Nucleus accumbens (tissue), 56 donors: ENCODE measurements at regions not wholly inside any gene's neighbourhood (a gene's known extent, or its start where the extent isn't known, plus 50 kb on each side); places are given as distances from the start of the nearest gene placed in this dataset.
"Not testable (repeated sequence)": the region's sequence is repeated elsewhere in the genome, so short reads cannot be mapped to it uniquely, and the experiment has no call there.

Source experiments
- DNase-seq, 56 donors: peaks; one replicate each; lab custom pipeline; 2025; lab: John Stamatoyannopoulos, UW

GRCh38 chr6:9250852-9251251, 815.5 kb upstream of the SLC35B3 start:
- DNase-seq: peak in 11 of 56 donors; percentile 0 to 41 (median 9)

- no peak for DNase-seq
Observed at GRCh38 chr6:9248133-9248532, 812.8 kb upstream of the SLC35B3 start.

- no peak for DNase-seq
Observed at GRCh38 chr6:9240861-9241260, 805.5 kb upstream of the SLC35B3 start.

- DNase-seq: no peak
Observed at GRCh38 chr6:9236443-9236842, 801.1 kb upstream of the SLC35B3 start.

GRCh38 chr6:9233686-9234085, 798.3 kb upstream of the SLC35B3 start:
- DNase-seq: no peak

- no peak for DNase-seq
Observed at GRCh38 chr6:9233226-9233625, 797.9 kb upstream of the SLC35B3 start.

- no peak for DNase-seq
Observed at GRCh38 chr6:9225441-9225871, 790.1 kb upstream of the SLC35B3 start.

- no peak for DNase-seq
Observed at GRCh38 chr6:9224539-9224938, 789.2 kb upstream of the SLC35B3 start.

GRCh38 chr6:9213717-9214116, 778.4 kb upstream of the SLC35B3 start:
- DNase-seq: not testable (repeated sequence)

- DNase-seq: no peak
Observed at GRCh38 chr6:9208966-9209365, 773.6 kb upstream of the SLC35B3 start.

GRCh38 chr6:9205645-9206044, 770.3 kb upstream of the SLC35B3 start:
- DNase-seq: no peak

- DNase-seq: no peak
Observed at GRCh38 chr6:9204171-9204570, 768.8 kb upstream of the SLC35B3 start.

GRCh38 chr6:9200712-9201111, 765.4 kb upstream of the SLC35B3 start:
- no peak for DNase-seq

- DNase-seq: no peak
Observed at GRCh38 chr6:9197726-9198125, 762.4 kb upstream of the SLC35B3 start.

GRCh38 chr6:9195322-9195721, 760.0 kb upstream of the SLC35B3 start:
- DNase-seq: no peak

- DNase-seq: no peak
Observed at GRCh38 chr6:9192405-9192909, 757.1 kb upstream of the SLC35B3 start.

GRCh38 chr6:9186148-9186547, 750.8 kb upstream of the SLC35B3 start:
- no peak for DNase-seq

GRCh38 chr6:9178071-9178470, 742.7 kb upstream of the SLC35B3 start:
- DNase-seq: no peak

- no peak for DNase-seq
Observed at GRCh38 chr6:9173229-9173628, 737.9 kb upstream of the SLC35B3 start.

GRCh38 chr6:9172096-9172495, 736.8 kb upstream of the SLC35B3 start:
- no peak for DNase-seq

- DNase-seq: no peak
Observed at GRCh38 chr6:9168669-9169068, 733.3 kb upstream of the SLC35B3 start.

GRCh38 chr6:9161731-9162130, 726.4 kb upstream of the SLC35B3 start:
- DNase-seq: no peak

GRCh38 chr6:9159051-9159450, 723.7 kb upstream of the SLC35B3 start:
- no peak for DNase-seq
